Type B pancreatic cell (in vitro differentiated cells): ENCODE measurements at regions not wholly inside any gene's neighbourhood (a gene's known extent, or its start where the extent isn't known, plus 50 kb on each side); places are given as distances from the start of the nearest gene placed in this dataset.

Experiments
- DNase-seq: peaks from one replicate; pipeline ENCODE4 v3.0.0; 2021; ENCODE audit warnings: mixed read lengths; ENCODE audit not compliant: unreplicated experiment; ENCODE audit errors: extremely low spot score
- H3K27ac Mint-ChIP-seq: 2 replicates; pipeline ENCODE4 v1.8.0; 2021; ENCODE audit warnings: mild to moderate bottlenecking, mixed read lengths
- H3K27me3 Mint-ChIP-seq: 2 replicates; pipeline ENCODE4 v1.8.0; 2021; ENCODE audit warnings: mixed read lengths
- H3K36me3 Mint-ChIP-seq: 2 replicates; pipeline ENCODE4 v1.8.0; 2021; ENCODE audit warnings: mixed read lengths
- H3K4me1 Mint-ChIP-seq: one replicate; pipeline ENCODE4 v1.8.0; 2021; ENCODE audit warnings: mixed read lengths; ENCODE audit not compliant: unreplicated experiment
- H3K4me3 Mint-ChIP-seq: 2 replicates; pipeline ENCODE4 v1.8.0; 2021; ENCODE audit warnings: mild to moderate bottlenecking, mixed read lengths
- H3K9me3 Mint-ChIP-seq: 2 replicates; pipeline ENCODE4 v1.8.0; 2021; ENCODE audit warnings: mixed read lengths
- TF ChIP-seq, protein P1 (sequence below): fragments of 200-600 bp; sonication (generic); conservative IDR thresholded peaks from 2 replicates; pipeline ENCODE4 v1.5.0; 2021; ENCODE audit warnings: antibody characterized with exemption, mild to moderate bottlenecking

- Mint-ChIP-seq H3K9me3 (no peaks in the 10 kb centered on the region), H3K27me3 (no peaks in the 10 kb centered on the region), H3K4me3 (no peak overlapping the region), H3K4me1 (peaks cover 8% of the 10 kb centered on the region), H3K27ac (no peak overlapping the region), H3K36me3 (no peaks in the 10 kb centered on the region)
- TF ChIP-seq, protein P1, sequence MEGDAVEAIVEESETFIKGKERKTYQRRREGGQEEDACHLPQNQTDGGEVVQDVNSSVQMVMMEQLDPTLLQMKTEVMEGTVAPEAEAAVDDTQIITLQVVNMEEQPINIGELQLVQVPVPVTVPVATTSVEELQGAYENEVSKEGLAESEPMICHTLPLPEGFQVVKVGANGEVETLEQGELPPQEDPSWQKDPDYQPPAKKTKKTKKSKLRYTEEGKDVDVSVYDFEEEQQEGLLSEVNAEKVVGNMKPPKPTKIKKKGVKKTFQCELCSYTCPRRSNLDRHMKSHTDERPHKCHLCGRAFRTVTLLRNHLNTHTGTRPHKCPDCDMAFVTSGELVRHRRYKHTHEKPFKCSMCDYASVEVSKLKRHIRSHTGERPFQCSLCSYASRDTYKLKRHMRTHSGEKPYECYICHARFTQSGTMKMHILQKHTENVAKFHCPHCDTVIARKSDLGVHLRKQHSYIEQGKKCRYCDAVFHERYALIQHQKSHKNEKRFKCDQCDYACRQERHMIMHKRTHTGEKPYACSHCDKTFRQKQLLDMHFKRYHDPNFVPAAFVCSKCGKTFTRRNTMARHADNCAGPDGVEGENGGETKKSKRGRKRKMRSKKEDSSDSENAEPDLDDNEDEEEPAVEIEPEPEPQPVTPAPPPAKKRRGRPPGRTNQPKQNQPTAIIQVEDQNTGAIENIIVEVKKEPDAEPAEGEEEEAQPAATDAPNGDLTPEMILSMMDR, result peak; percentile 76
- no peak for DNase-seq
Measured at GRCh38 chr4:159455675-159456237, 352.9 kb downstream of the RAPGEF2 start.

- DNase-seq, result no peak
- no peaks in the 10 kb centered on the region for H3K36me3 Mint-ChIP-seq
- H3K9me3 Mint-ChIP-seq, result peaks cover 8% of the 10 kb centered on the region
- TF ChIP-seq, protein P1, result no peak
- H3K4me1 Mint-ChIP-seq, result peaks cover 9% of the 10 kb centered on the region
- no peak overlapping the region for H3K27ac Mint-ChIP-seq
- no peak overlapping the region for H3K4me3 Mint-ChIP-seq
- no peaks in the 10 kb centered on the region for H3K27me3 Mint-ChIP-seq
Measured at GRCh38 chr4:159460371-159460770, 357.5 kb downstream of the RAPGEF2 start.

GRCh38 chr4:159463235-159463634 lies 360.4 kb downstream of the RAPGEF2 start:
- Mint-ChIP-seq H3K36me3 (no peaks in the 10 kb centered on the region), H3K27me3 (no peaks in the 10 kb centered on the region), H3K27ac (no peak overlapping the region), H3K9me3 (peaks cover 8% of the 10 kb centered on the region), H3K4me1 (peaks cover 9% of the 10 kb centered on the region), H3K4me3 (no peak overlapping the region)
- TF ChIP-seq, protein P1, result peak; percentile 13
- DNase-seq, result no peak

DNA sequence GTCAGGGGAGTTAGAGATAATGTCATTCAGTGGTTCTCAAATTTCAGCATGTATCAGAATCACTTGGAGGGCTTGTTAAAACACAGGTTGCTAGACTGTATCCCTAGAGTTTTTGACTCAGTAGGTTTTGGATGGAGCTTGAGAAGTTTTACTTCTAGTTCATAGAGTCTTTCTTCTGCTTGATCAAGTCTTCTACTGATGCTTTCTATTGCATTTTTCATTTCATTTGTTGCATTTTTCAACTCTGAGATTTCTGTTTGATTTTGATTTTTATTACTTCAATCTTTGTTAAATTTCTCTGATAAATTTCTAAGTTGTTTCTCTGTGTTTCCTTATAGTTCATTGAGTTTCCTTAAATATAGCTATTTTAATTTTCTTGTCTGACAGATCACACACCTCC lies 361.4 kb downstream of the RAPGEF2 start:
- Mint-ChIP-seq H3K4me3 (no peak overlapping the region), H3K27ac (no peak overlapping the region), H3K36me3 (no peaks in the 10 kb centered on the region)

GRCh38 chr4:159476886-159477285 lies 374.0 kb downstream of the RAPGEF2 start:
- no peaks in the 10 kb centered on the region for H3K9me3 Mint-ChIP-seq
- H3K4me1 Mint-ChIP-seq, result no peaks in the 10 kb centered on the region
- no peak for DNase-seq
- H3K27me3 Mint-ChIP-seq, result peaks cover 5% of the 10 kb centered on the region
- H3K27ac Mint-ChIP-seq, result no peak overlapping the region
- H3K36me3 Mint-ChIP-seq, result no peaks in the 10 kb centered on the region
- no peak overlapping the region for H3K4me3 Mint-ChIP-seq
- TF ChIP-seq, protein P1, result no peak

More for the DNA sequence above, 361.4 kb downstream of the RAPGEF2 start:
- peaks cover 16% of the 10 kb centered on the region for H3K4me1 Mint-ChIP-seq
- TF ChIP-seq, protein P1, result no peak
- DNase-seq, result no peak
- H3K9me3 Mint-ChIP-seq, result peaks cover 8% of the 10 kb centered on the region
- no peaks in the 10 kb centered on the region for H3K27me3 Mint-ChIP-seq

- Mint-ChIP-seq H3K9me3 (no peaks in the 10 kb centered on the region), H3K36me3 (no peaks in the 10 kb centered on the region), H3K27ac (no peak overlapping the region), H3K4me3 (no peak overlapping the region), H3K4me1 (peaks cover 15% of the 10 kb centered on the region), H3K27me3 (peaks cover 5% of the 10 kb centered on the region)
- TF ChIP-seq, protein P1, result no peak
- DNase-seq, result no peak
Measured at GRCh38 chr4:159480826-159481225, 377.9 kb downstream of the RAPGEF2 start.
